ENCODE measurements at regions not wholly inside any gene's neighbourhood (a gene's known extent, or its start where the extent isn't known, plus 50 kb on each side); places are given as distances from the start of the nearest gene placed in this dataset.
"Not testable (repeated sequence)": the region's sequence is repeated elsewhere in the genome, so short reads cannot be mapped to it uniquely, and the experiment has no call there.

- CTCF ChIA-PET, result no interaction called here
- Mint-ChIP-seq H3K4me3 (no peak overlapping the region), H3K9me3 (peaks cover 11% of the 10 kb centered on the region), H3K4me1 (ENCODE audit: low read depth) (no peaks in the 10 kb centered on the region), H3K36me3 (ENCODE audit: low read depth) (no peaks in the 10 kb centered on the region), H3K27me3 (no peaks in the 10 kb centered on the region), H3K27ac (no peak overlapping the region)
- Histone ChIP-seq H3K27ac (ENCODE audit: low read depth in 1 of 2, low read length in 2 of 2) (no peak overlapping the region), H3K9me3 (ENCODE audit: control insufficient read depth in 1 of 2, insufficient read depth in 1 of 2, low read length in 2 of 2) (no peaks in the 10 kb centered on the region), H3K4me3 (ENCODE audit: low read length) (no peak overlapping the region), H3K27me3 (ENCODE audit: control insufficient read depth in 1 of 2, insufficient read depth in 2 of 2, low read length in 2 of 2) (no peaks in the 10 kb centered on the region), H3K4me1 (ENCODE audit: insufficient read depth, low read length) (no peaks in the 10 kb centered on the region), H3K36me3 (ENCODE audit: insufficient read depth, low read length) (no peaks in the 10 kb centered on the region)
- intact Hi-C loops (cut with DNase I, micrococcal nuclease), result no loop called here
- ATAC-seq (ENCODE audit: poor library complexity) (no peak), DNase-seq (no peak)
- TF ChIP-seq CTCF (IDR thresholded peaks at IDR 0.05), result no peak
- POLR2A ChIA-PET, result no interaction called here
These were observed 266.0 kb upstream of the ID4 start for GRCh38 chr6:19571176-19571575.

GRCh38 chr6:19578481-19578880 lies 258.7 kb upstream of the ID4 start:
- no peak overlapping the region for H3K27ac Mint-ChIP-seq
- TF ChIP-seq CTCF (IDR thresholded peaks at IDR 0.05), result no peak
- ATAC-seq (ENCODE audit: poor library complexity) (no peak), DNase-seq (no peak)
- H3K4me1 Mint-ChIP-seq (ENCODE audit: low read depth), result no peaks in the 10 kb centered on the region
- H3K9me3 Mint-ChIP-seq, result peaks cover 4% of the 10 kb centered on the region
- ChIA-PET POLR2A (no interaction called here), CTCF (no interaction called here)
- Histone ChIP-seq H3K4me1 (ENCODE audit: insufficient read depth, low read length) (no peaks in the 10 kb centered on the region), H3K27ac (ENCODE audit: low read depth in 1 of 2, low read length in 2 of 2) (no peak overlapping the region), H3K27me3 (ENCODE audit: control insufficient read depth in 1 of 2, insufficient read depth in 2 of 2, low read length in 2 of 2) (no peaks in the 10 kb centered on the region), H3K4me3 (ENCODE audit: low read length) (no peak overlapping the region), H3K36me3 (ENCODE audit: insufficient read depth, low read length) (no peaks in the 10 kb centered on the region), H3K9me3 (ENCODE audit: control insufficient read depth in 1 of 2, insufficient read depth in 1 of 2, low read length in 2 of 2) (no peaks in the 10 kb centered on the region)
- intact Hi-C loops (cut with DNase I, micrococcal nuclease), result no loop called here
- H3K36me3 Mint-ChIP-seq (ENCODE audit: low read depth), result no peaks in the 10 kb centered on the region
- H3K4me3 Mint-ChIP-seq, result no peak overlapping the region
- no peaks in the 10 kb centered on the region for H3K27me3 Mint-ChIP-seq

- H3K27ac Mint-ChIP-seq; H3K4me3 Mint-ChIP-seq; H3K27ac ChIP-seq (ENCODE audit: low read depth in 1 of 2, low read length in 2 of 2); ATAC-seq (ENCODE audit: poor library complexity); H3K4me1 ChIP-seq (ENCODE audit: insufficient read depth, low read length); H3K4me1 Mint-ChIP-seq (ENCODE audit: low read depth); H3K36me3 ChIP-seq (ENCODE audit: insufficient read depth, low read length); H3K27me3 Mint-ChIP-seq; POLR2A ChIA-PET; CTCF ChIA-PET; DNase-seq; intact Hi-C loops (cut with DNase I, micrococcal nuclease); H3K36me3 Mint-ChIP-seq (ENCODE audit: low read depth); H3K27me3 ChIP-seq (ENCODE audit: control insufficient read depth in 1 of 2, insufficient read depth in 2 of 2, low read length in 2 of 2); H3K9me3 Mint-ChIP-seq; H3K9me3 ChIP-seq (ENCODE audit: control insufficient read depth in 1 of 2, insufficient read depth in 1 of 2, low read length in 2 of 2); H3K4me3 ChIP-seq (ENCODE audit: low read length): not testable (repeated sequence)
These were observed 253.0 kb upstream of the ID4 start for GRCh38 chr6:19584207-19584606.

GRCh38 chr6:19587238-19587942 lies 249.8 kb upstream of the ID4 start:
- Mint-ChIP-seq H3K36me3 (ENCODE audit: low read depth) (no peaks in the 10 kb centered on the region), H3K4me1 (ENCODE audit: low read depth) (no peaks in the 10 kb centered on the region), H3K27me3 (no peaks in the 10 kb centered on the region), H3K9me3 (peaks cover 2% of the 10 kb centered on the region), H3K27ac (no peak overlapping the region), H3K4me3 (no peak overlapping the region)
- Histone ChIP-seq H3K27ac (ENCODE audit: low read depth in 1 of 2, low read length in 2 of 2) (no peak overlapping the region), H3K9me3 (ENCODE audit: control insufficient read depth in 1 of 2, insufficient read depth in 1 of 2, low read length in 2 of 2) (no peaks in the 10 kb centered on the region), H3K27me3 (ENCODE audit: control insufficient read depth in 1 of 2, insufficient read depth in 2 of 2, low read length in 2 of 2) (no peaks in the 10 kb centered on the region), H3K4me3 (ENCODE audit: low read length) (no peak overlapping the region), H3K4me1 (ENCODE audit: insufficient read depth, low read length) (no peaks in the 10 kb centered on the region), H3K36me3 (ENCODE audit: insufficient read depth, low read length) (no peaks in the 10 kb centered on the region)
- no peak for TF ChIP-seq CTCF (IDR thresholded peaks at IDR 0.05)
- intact Hi-C loops (cut with DNase I, micrococcal nuclease), result no loop called here
- DNase-seq (no peak), ATAC-seq (ENCODE audit: poor library complexity) (no peak)
- CTCF ChIA-PET, result no interaction called here
- POLR2A ChIA-PET, result no interaction called here

Data from CD4-positive, alpha-beta T cell (primary cell).